ENCODE measurements at regions not wholly inside any gene's neighbourhood (a gene's known extent, or its start where the extent isn't known, plus 50 kb on each side); places are given as distances from the start of the nearest gene placed in this dataset.

- no peaks in the 10 kb centered on the region for H3K4me1 ChIP-seq (ENCODE audit: control insufficient read depth in 1 of 2, insufficient read depth in 2 of 2, low read length in 2 of 2)
- no peak for TF ChIP-seq EZH2 (IDR thresholded peaks at IDR 0.05)
- TF ChIP-seq, protein P1, sequence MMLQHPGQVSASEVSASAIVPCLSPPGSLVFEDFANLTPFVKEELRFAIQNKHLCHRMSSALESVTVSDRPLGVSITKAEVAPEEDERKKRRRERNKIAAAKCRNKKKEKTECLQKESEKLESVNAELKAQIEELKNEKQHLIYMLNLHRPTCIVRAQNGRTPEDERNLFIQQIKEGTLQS (IDR thresholded peaks at IDR 0.05): no peak
- TF ChIP-seq YY1 (IDR thresholded peaks at IDR 0.05; ENCODE audit: extremely low read depth, insufficient replicate concordance, low read depth, low read length): no peak
- TF ChIP-seq FOSL1 (IDR thresholded peaks at IDR 0.05; ENCODE audit: low read depth): no peak
- no peak for TF ChIP-seq ZBTB33 (IDR thresholded peaks at IDR 0.05; ENCODE audit: extremely low read depth, insufficient replicate concordance, low read length)
- no peak for TF ChIP-seq JUND (IDR thresholded peaks at IDR 0.05)
- TF ChIP-seq POLR2AphosphoS5 (IDR thresholded peaks at IDR 0.05; ENCODE audit: low read depth, low read length): no peak
- TF ChIP-seq, protein P2, sequence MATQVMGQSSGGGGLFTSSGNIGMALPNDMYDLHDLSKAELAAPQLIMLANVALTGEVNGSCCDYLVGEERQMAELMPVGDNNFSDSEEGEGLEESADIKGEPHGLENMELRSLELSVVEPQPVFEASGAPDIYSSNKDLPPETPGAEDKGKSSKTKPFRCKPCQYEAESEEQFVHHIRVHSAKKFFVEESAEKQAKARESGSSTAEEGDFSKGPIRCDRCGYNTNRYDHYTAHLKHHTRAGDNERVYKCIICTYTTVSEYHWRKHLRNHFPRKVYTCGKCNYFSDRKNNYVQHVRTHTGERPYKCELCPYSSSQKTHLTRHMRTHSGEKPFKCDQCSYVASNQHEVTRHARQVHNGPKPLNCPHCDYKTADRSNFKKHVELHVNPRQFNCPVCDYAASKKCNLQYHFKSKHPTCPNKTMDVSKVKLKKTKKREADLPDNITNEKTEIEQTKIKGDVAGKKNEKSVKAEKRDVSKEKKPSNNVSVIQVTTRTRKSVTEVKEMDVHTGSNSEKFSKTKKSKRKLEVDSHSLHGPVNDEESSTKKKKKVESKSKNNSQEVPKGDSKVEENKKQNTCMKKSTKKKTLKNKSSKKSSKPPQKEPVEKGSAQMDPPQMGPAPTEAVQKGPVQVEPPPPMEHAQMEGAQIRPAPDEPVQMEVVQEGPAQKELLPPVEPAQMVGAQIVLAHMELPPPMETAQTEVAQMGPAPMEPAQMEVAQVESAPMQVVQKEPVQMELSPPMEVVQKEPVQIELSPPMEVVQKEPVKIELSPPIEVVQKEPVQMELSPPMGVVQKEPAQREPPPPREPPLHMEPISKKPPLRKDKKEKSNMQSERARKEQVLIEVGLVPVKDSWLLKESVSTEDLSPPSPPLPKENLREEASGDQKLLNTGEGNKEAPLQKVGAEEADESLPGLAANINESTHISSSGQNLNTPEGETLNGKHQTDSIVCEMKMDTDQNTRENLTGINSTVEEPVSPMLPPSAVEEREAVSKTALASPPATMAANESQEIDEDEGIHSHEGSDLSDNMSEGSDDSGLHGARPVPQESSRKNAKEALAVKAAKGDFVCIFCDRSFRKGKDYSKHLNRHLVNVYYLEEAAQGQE (IDR thresholded peaks at IDR 0.05; ENCODE audit: low read depth): no peak
- no peak for TF ChIP-seq TCF7L2 (IDR thresholded peaks at IDR 0.05; ENCODE audit: borderline replicate concordance, extremely low read depth, insufficient read depth, insufficient read length)
- no peak for TF ChIP-seq ZFX (IDR thresholded peaks at IDR 0.05)
- TF ChIP-seq EZH2phosphoT487 (IDR thresholded peaks at IDR 0.05; ENCODE audit: borderline replicate concordance): no peak
- TF ChIP-seq POLR2A (IDR thresholded peaks at IDR 0.05; ENCODE audit: borderline replicate concordance, extremely low read depth, insufficient read depth, insufficient read length): no peak
- H3K4me2 ChIP-seq (ENCODE audit: low read length): no peak overlapping the region
- H3K9me3 ChIP-seq (ENCODE audit: control insufficient read depth in 1 of 2, insufficient read depth in 1 of 2, low read depth in 1 of 2, low read length in 2 of 2): no peaks in the 10 kb centered on the region
- no peak for ATAC-seq
- H3K9me2 ChIP-seq (ENCODE audit: insufficient read depth): no peaks in the 10 kb centered on the region
- no peak overlapping the region for H3K27ac ChIP-seq (ENCODE audit: low read depth, low read length)
- intact Hi-C loops (cut with micrococcal nuclease): no loop called here
- BruUV-seq (replicated peaks): no TSS peak
- H3K9ac ChIP-seq (ENCODE audit: low read length): no peak overlapping the region
- RAD21 ChIA-PET (ENCODE audit: low non-redundant PET in 1 of 2, low total read pairs in 2 of 2, uncharacterized antibody in 2 of 2, unreplicated experiment in 2 of 2): no interaction called here
- H3K4me3 ChIP-seq (replicated peaks in 1 of 2; ENCODE audit: low read depth in 1 of 2, low read length in 2 of 2): no peak overlapping the region
- POLR2A ChIA-PET: interaction anchor here (1.2 kb wide), 1 partner anchor 21 kb away, joined by 3 read pairs; no protein-coding TSS in a partner anchor
- no peak for DNase-seq (ENCODE audit: low read depth, low spot score)
- H4K20me1 ChIP-seq (ENCODE audit: insufficient read depth): no peaks in the 10 kb centered on the region
- no peaks in the 10 kb centered on the region for H3K79me2 ChIP-seq (ENCODE audit: insufficient read depth, low read length)
- H3K36me3 ChIP-seq (ENCODE audit: control insufficient read depth in 1 of 2, insufficient read depth in 2 of 2, low read length in 2 of 2): no peaks in the 10 kb centered on the region
- H3K27me3 ChIP-seq (ENCODE audit: insufficient read depth, low read length): no peaks in the 10 kb centered on the region
- CTCF ChIA-PET: no interaction called here
- H2AFZ ChIP-seq (ENCODE audit: low read depth, low read length, poor library complexity, severe bottlenecking): no peak overlapping the region
Measured at GRCh38 chr2:196442211-196442610, 197.3 kb upstream of the CCDC150 start.

Data from HCT116 (cell line).